ENCODE measurements at regions not wholly inside any gene's neighbourhood (a gene's known extent, or its start where the extent isn't known, plus 50 kb on each side); places are given as distances from the start of the nearest gene placed in this dataset.
A peak's percentile ranks its signal among the peaks of the same experiment; 100 is the strongest.

- no peak for TF ChIP-seq ZHX1 (CRISPR knock-in tag; IDR thresholded peaks at IDR 0.05; ENCODE audit: low read depth)
- no peak for TF ChIP-seq ZNF770 (CRISPR knock-in tag; IDR thresholded peaks at IDR 0.05)
- TF ChIP-seq GPN1 (CRISPR knock-in tag; IDR thresholded peaks at IDR 0.05; ENCODE audit: borderline replicate concordance), result no peak
- TF ChIP-seq ZNF367 (CRISPR knock-in tag; IDR thresholded peaks at IDR 0.05; ENCODE audit: borderline replicate concordance), result no peak
- TF ChIP-seq ZNF558 (CRISPR knock-in tag; IDR thresholded peaks at IDR 0.05; ENCODE audit: borderline replicate concordance), result no peak
- TF ChIP-seq ZBTB8A (CRISPR knock-in tag; IDR thresholded peaks at IDR 0.05; ENCODE audit: borderline replicate concordance, low read depth), result no peak
- peak; percentile 79; the same call in 1 of the 2 replicates for TF ChIP-seq ZIK1 (CRISPR knock-in tag; IDR thresholded peaks at IDR 0.05; ENCODE audit: borderline replicate concordance, low read depth)
- TF ChIP-seq KDM5A (IDR thresholded peaks at IDR 0.05; ENCODE audit: borderline replicate concordance, low read length), result no peak
- no peak for TF ChIP-seq SYNCRIP (IDR thresholded peaks at IDR 0.05; ENCODE audit: insufficient read depth, low read depth, low read length)
- TF ChIP-seq MAZ (IDR thresholded peaks at IDR 0.05; ENCODE audit: borderline replicate concordance, low read depth, low read length), result peak; percentile 37; the same call in 1 of the 2 replicates
- 0 out of 2 replicates have a peak, but pooled peaks have one; percentile 54 for TF ChIP-seq MAZ (CRISPR knock-in tag; IDR thresholded peaks at IDR 0.05; ENCODE audit: low read depth)
- peak; percentile 34; the same call in 1 of the 2 replicates for TF ChIP-seq GABPA (IDR thresholded peaks at IDR 0.05; ENCODE audit: low read depth, low read length)
- TF ChIP-seq GABPA (CRISPR knock-in tag; IDR thresholded peaks at IDR 0.05; ENCODE audit: low read depth), result peak; percentile 85
- TF ChIP-seq MYPOP (CRISPR knock-in tag; IDR thresholded peaks at IDR 0.05), result no peak; the same call in 1 of the 2 replicates
- TF ChIP-seq TBL1XR1 (IDR thresholded peaks at IDR 0.05; ENCODE audit: borderline replicate concordance, low read length, partially characterized antibody), result peak; percentile 8
- no peak for TF ChIP-seq ZSCAN20 (CRISPR knock-in tag; IDR thresholded peaks at IDR 0.05; ENCODE audit: borderline replicate concordance)
- TF ChIP-seq PHF8 (CRISPR knock-in tag; IDR thresholded peaks at IDR 0.05), result 0 out of 2 replicates have a peak, but pooled peaks have one; percentile 30
- no peak for TF ChIP-seq AFF4 (CRISPR knock-in tag; IDR thresholded peaks at IDR 0.05)
- TF ChIP-seq ZNF589 (CRISPR knock-in tag; conservative IDR thresholded peaks at IDR 0.05), result no peak
These were observed 117.4 kb upstream of the COPS8 start (continued) for GRCh38 chr2:236968101-236968879.

Data from HepG2 (cell line).